ENCODE measurements at regions not wholly inside any gene's neighbourhood (a gene's known extent, or its start where the extent isn't known, plus 50 kb on each side); places are given as distances from the start of the nearest gene placed in this dataset.

- Histone ChIP-seq H3K4me1 (no peaks in the 10 kb centered on the region), H3K27ac (no peak overlapping the region), H3K4me3 (no peak overlapping the region), H3K27me3 (replicated peaks in 1 of 7) (no peaks in the 10 kb centered on the region), H3K36me3 (no peaks in the 10 kb centered on the region), H3K9me3 (peaks cover 0 to 23% (median 18%) of the 10 kb centered on the region in 8 donors)
- no peak for DNase-seq
- TF ChIP-seq POLR2AphosphoS5 (IDR thresholded peaks at IDR 0.05) = no peak
- TF ChIP-seq, protein P1, sequence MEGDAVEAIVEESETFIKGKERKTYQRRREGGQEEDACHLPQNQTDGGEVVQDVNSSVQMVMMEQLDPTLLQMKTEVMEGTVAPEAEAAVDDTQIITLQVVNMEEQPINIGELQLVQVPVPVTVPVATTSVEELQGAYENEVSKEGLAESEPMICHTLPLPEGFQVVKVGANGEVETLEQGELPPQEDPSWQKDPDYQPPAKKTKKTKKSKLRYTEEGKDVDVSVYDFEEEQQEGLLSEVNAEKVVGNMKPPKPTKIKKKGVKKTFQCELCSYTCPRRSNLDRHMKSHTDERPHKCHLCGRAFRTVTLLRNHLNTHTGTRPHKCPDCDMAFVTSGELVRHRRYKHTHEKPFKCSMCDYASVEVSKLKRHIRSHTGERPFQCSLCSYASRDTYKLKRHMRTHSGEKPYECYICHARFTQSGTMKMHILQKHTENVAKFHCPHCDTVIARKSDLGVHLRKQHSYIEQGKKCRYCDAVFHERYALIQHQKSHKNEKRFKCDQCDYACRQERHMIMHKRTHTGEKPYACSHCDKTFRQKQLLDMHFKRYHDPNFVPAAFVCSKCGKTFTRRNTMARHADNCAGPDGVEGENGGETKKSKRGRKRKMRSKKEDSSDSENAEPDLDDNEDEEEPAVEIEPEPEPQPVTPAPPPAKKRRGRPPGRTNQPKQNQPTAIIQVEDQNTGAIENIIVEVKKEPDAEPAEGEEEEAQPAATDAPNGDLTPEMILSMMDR (IDR thresholded peaks at IDR 0.05 in 8 of 11, conservative IDR thresholded peaks at IDR 0.05 in 3 of 11) = no peak
- no peak for TF ChIP-seq POLR2A (IDR thresholded peaks at IDR 0.05)
- intact Hi-C loops (cut with DNase I; ENCODE audit: low total_unique reads) = no loop called here
- WGBS, 5 donors = 95 to 100% (median 96%) methylated on average over 1 of the region's 1 CpG
Observed at GRCh38 chr1:55385402-55386018, 170.3 kb upstream of the USP24 start.

DNA sequence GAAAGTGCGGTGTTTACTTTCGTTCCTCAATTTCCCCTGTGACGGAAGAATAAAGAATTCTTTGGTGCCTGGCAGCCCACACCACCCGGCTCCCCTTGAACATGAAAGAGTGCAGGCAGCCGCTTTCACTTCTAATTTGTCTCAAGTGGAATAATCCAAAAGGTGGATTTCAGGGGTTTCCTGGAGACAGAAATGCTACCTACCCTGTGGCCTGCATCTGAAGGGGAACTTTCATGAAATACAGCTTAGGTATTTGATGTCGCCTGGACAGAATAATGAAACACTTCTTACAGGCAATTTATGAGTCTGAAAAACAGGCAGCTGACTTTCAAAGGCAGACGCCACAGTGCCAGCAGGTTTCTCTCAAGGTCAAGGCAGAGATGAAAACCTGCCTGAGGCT is 169.5 kb upstream of the USP24 start:
- no peaks in the 10 kb centered on the region for H3K36me3 ChIP-seq
- H3K27me3 ChIP-seq (replicated peaks in 1 of 7) = no peaks in the 10 kb centered on the region
- no peaks in the 10 kb centered on the region for H3K4me1 ChIP-seq
- no peak overlapping the region for H3K4me3 ChIP-seq
- 86 to 95% (median 89%) methylated on average over 7 of the region's 7 CpGs for WGBS, 5 donors
- intact Hi-C loops (cut with DNase I; ENCODE audit: low total_unique reads) = no loop called here
- H3K27ac ChIP-seq = no peak overlapping the region
- TF ChIP-seq POLR2AphosphoS5 (IDR thresholded peaks at IDR 0.05) (no peak), POLR2A (IDR thresholded peaks at IDR 0.05) (no peak)
- TF ChIP-seq, protein P1 (IDR thresholded peaks at IDR 0.05 in 8 of 11, conservative IDR thresholded peaks at IDR 0.05 in 3 of 11) = no peak
- H3K9me3 ChIP-seq = peaks cover 0 to 15% (median 10%) of the 10 kb centered on the region in 8 donors
- DNase-seq = no peak

DNA sequence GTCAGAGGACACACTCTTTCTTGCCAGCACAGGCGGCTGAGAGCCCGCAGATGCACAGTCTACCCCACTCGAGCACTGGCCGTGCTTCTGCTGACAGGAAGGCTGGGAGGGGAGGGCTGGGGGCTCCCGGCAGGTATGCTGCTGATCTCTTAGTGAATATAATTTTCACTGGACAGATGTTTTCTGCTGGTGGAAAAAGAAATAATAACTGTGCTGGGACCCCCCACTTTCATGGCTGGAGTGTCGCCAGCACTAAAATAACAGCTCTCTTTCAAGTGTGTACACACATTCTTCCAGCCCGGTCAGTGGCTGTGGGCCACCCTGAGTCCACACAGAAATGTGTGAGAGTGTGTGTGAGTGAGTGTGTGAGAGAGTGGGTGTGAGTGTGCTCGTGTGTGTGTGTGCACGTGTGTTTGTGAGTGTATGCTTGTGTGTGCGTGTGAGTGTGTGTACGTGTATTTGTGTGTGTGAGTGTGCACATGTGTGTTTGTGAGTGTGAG is 167.7 kb upstream of the USP24 start:
- Histone ChIP-seq H3K4me1 (peaks cover 0 to 7% (median 0%) of the 10 kb centered on the region in 6 donors), H3K36me3 (no peaks in the 10 kb centered on the region), H3K4me3 (no peak overlapping the region), H3K27me3 (replicated peaks in 1 of 7) (no peaks in the 10 kb centered on the region), H3K27ac (no peak overlapping the region), H3K9me3 (no peaks in the 10 kb centered on the region)
- TF ChIP-seq POLR2A (IDR thresholded peaks at IDR 0.05) (no peak), POLR2AphosphoS5 (IDR thresholded peaks at IDR 0.05) (no peak)
- TF ChIP-seq, protein P1 (IDR thresholded peaks at IDR 0.05 in 8 of 11, conservative IDR thresholded peaks at IDR 0.05 in 3 of 11) = no peak
- DNase-seq = no peak
- intact Hi-C loops (cut with DNase I; ENCODE audit: low total_unique reads) = no loop called here
- 85 to 93% (median 87%) methylated on average over 10 to 11 of the region's 11 CpGs for WGBS, 5 donors

GRCh38 chr1:55381983-55382382 is 166.8 kb upstream of the USP24 start:
- TF ChIP-seq POLR2AphosphoS5 (IDR thresholded peaks at IDR 0.05) (no peak), POLR2A (IDR thresholded peaks at IDR 0.05) (no peak)
- TF ChIP-seq, protein P1 (IDR thresholded peaks at IDR 0.05 in 8 of 11, conservative IDR thresholded peaks at IDR 0.05 in 3 of 11) = no peak
- 67 to 82% (median 75%) methylated on average over 2 of the region's 2 CpGs for WGBS, 5 donors

More at GRCh38 chr1:55381983-55382382, 166.8 kb upstream of the USP24 start:
- H3K4me1 ChIP-seq = peaks cover 0 to 7% (median 0%) of the 10 kb centered on the region in 6 donors
- no peaks in the 10 kb centered on the region for H3K27me3 ChIP-seq (replicated peaks in 1 of 7)
- no peak for DNase-seq
- H3K36me3 ChIP-seq = no peaks in the 10 kb centered on the region
- H3K27ac ChIP-seq = no peak overlapping the region
- no peaks in the 10 kb centered on the region for H3K9me3 ChIP-seq
- H3K4me3 ChIP-seq = no peak overlapping the region
- intact Hi-C loops (cut with DNase I; ENCODE audit: low total_unique reads) = no loop called here
